Stimulated activated CD4-positive, alpha-beta T cell treated with anti-CD3 and anti-CD28 coated beads, Interleukin-4, amount 100 ng/mL, for 4 hours (primary cell): ENCODE measurements at regions not wholly inside any gene's neighbourhood (a gene's known extent, or its start where the extent isn't known, plus 50 kb on each side); places are given as distances from the start of the nearest gene placed in this dataset.
"Not testable (repeated sequence)": the region's sequence is repeated elsewhere in the genome, so short reads cannot be mapped to it uniquely, and the experiment has no call there.

ENCODE experiments used
- DNase-seq, 2 experiments: peaks; one replicate each; pipeline ENCODE4 v3.0.0-alpha.2; 2020

GRCh38 chrX:123788193-123788592, 55.3 kb upstream of the THOC2 start:
- not testable (repeated sequence) for DNase-seq

DNA sequence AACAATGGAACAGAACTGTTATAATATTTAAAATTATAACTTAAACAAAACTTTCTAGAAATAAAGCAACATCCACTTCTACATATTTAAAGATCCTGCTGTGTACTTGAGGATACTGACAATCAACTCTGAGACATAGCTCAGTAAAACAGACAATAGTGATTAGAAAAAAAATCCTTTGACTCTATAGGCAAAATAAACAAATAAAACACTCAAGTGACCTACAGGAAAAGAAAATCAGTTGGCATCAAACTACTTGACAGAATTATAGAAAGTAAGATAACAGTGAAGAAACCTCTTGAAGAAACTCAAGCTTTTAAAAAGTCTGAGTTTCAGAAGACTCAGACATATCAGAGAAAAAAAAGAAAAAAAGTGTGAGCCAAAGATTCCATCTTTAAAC, 55.9 kb upstream of the THOC2 start:
- DNase-seq: no peak

- DNase-seq: no peak
Measured at GRCh38 chrX:123797543-123798447, 62.1 kb upstream of the XIAP start.

DNA sequence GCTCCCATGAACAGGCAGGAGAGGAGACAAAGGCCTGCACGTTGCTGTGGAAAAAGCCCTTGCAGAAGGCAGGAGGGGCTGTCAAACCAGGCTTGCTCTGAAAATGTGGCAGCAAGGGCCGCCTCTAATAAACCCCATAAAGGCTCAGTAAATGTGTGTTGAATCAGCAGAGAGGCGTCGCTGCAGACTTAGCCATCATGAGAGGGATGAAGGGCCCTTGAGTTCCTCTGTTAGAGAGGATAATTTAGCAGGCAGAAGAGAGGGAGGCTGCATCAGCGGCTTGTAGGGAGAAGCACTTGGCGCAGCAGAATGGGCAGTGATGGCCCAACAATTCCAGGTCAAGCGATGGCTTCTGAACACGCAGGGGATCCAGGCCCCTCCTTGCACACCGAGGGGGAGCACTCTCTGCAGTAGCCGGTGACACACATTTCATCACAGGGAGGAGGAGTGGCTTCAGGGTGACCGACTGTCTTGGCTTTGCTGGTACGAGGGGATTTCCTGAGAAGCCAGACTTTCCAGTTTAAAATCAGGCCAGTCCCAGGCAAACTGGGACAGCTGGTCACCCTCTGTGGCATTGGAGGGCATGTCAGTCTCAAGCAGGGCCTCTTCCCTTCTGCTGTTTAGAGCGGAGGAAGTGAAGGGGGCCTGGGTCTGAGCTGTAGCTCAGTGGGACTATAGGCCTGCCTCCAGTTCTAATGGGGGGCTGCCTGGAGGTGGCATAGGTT, 61.0 kb upstream of the XIAP start:
- not testable (repeated sequence) for DNase-seq

- no peak for DNase-seq
Measured at GRCh38 chrX:123801901-123802300, 58.0 kb upstream of the XIAP start.

DNA sequence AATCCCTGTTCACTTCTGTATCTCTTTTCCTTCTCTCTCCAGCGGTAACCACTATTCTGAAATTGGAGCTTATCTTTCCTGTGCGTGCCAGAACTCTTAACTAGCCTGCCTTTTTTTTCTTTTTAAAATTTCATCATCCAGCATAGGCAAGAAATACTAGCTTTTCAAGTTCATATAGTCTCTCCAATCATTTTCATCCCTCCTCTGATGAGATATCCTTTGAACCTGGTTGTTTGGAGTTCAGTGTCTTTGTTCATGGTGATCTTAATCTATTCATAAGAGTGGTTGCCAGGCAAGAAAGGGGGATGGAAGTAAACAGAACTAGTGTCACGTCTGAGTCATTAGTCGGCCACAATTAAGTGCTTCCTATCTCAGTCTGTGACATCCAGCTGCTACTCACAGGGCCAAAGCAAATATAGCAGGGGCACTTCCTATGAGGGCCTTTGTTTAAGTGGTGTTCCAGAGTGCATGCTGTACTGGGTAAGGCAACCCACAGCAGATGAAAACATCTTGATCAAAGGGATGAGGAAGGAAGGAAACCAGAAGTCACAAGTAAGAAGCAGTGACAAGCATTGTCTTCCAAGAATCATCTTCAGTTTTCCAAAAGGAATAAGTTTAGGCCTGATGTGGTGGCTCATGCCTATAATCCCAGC, 56.4 kb upstream of the XIAP start:
- DNase-seq: peak in 1 of 2 experiments; percentile 2

- DNase-seq: not testable (repeated sequence)
Measured at GRCh38 chrX:123803984-123804365, 55.9 kb upstream of the XIAP start.

DNA sequence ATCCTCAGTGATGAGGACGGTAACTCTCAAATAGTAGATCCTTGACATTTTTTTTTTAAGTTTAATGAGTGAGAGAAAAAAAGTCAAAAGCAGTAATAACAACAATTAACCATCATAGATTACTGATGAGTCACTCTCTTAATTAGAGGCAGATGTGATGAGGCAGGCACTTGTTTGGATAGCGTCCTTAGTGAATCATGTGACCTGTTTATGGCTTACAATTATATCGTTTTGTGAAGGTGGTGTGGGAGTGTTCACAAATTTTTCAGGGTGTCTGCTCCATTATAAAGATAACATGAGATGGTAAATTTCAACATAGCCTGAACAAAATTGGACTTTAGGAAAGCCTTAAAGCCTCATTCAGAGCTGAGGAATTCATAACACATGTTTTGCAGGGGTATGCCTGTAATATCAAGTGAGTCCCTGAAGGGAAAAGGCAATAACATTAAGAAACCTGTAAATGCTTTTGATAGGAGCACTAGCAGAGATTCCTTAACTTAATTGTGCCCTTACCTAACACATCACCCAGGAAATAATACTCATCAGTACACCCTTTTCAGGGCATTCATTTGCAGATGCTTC, 51.9 kb upstream of the XIAP start:
- no peak for DNase-seq

GRCh38 chrX:123809854-123810375, 49.9 kb upstream of the XIAP start:
- DNase-seq: no peak
